HL-60 (cell line): ENCODE measurements at regions not wholly inside any gene's neighbourhood (a gene's known extent, or its start where the extent isn't known, plus 50 kb on each side); places are given as distances from the start of the nearest gene placed in this dataset.
"Not testable (repeated sequence)": the region's sequence is repeated elsewhere in the genome, so short reads cannot be mapped to it uniquely, and the experiment has no call there.

Experiments
- DNase-seq, 2 experiments: peaks; one replicate each; pipeline ENCODE4 v3.0.0-alpha.2; 2010 to 2020; ENCODE audit warnings: low read depth in 1 of 2, low spot score in 1 of 2
- H3K27ac ChIP-seq: fragments of 250-450 bp; sonication (Bioruptor Pico); replicated peaks from 2 replicates; pipeline ENCODE4 v1.5.1; 2020; ENCODE audit warnings: mild to moderate bottlenecking, moderate library complexity
- H3K27me3 ChIP-seq: fragments of 250-450 bp; sonication (Bioruptor Pico); 2 replicates; pipeline ENCODE4 v1.5.1; 2021; ENCODE audit warnings: mild to moderate bottlenecking, moderate library complexity; ENCODE audit not compliant: insufficient read depth, poor library complexity, severe bottlenecking
- H3K4me3 ChIP-seq: replicated peaks from 2 replicates; pipeline ENCODE4 v1.5.1; 2011; ENCODE audit warnings: mild to moderate bottlenecking, control low read depth, low read length; ENCODE audit not compliant: insufficient read depth
- GABPA ChIP-seq: IDR thresholded peaks from 2 replicates; pipeline ENCODE4 v1.6.1; 2012; ENCODE audit warnings: low read depth
- POLR2AphosphoS5 ChIP-seq: IDR thresholded peaks from 2 replicates; pipeline ENCODE4 v1.6.1; 2012; ENCODE audit warnings: low read depth
- SPI1 ChIP-seq: IDR thresholded peaks from 2 replicates; pipeline ENCODE4 v1.6.1; 2012; ENCODE audit warnings: low read depth, mild to moderate bottlenecking, borderline replicate concordance
- TF ChIP-seq, protein P1 (sequence below): IDR thresholded peaks from one replicate; pipeline ENCODE4 v1.5.1; 2011; ENCODE audit warnings: low read length, control low read depth, inconsistent platforms; ENCODE audit not compliant: insufficient read depth
- TF ChIP-seq, protein P2 (sequence below): IDR thresholded peaks from 2 replicates; pipeline ENCODE4 v1.6.1; 2012; ENCODE audit warnings: low read depth; ENCODE audit not compliant: insufficient replicate concordance

DNA sequence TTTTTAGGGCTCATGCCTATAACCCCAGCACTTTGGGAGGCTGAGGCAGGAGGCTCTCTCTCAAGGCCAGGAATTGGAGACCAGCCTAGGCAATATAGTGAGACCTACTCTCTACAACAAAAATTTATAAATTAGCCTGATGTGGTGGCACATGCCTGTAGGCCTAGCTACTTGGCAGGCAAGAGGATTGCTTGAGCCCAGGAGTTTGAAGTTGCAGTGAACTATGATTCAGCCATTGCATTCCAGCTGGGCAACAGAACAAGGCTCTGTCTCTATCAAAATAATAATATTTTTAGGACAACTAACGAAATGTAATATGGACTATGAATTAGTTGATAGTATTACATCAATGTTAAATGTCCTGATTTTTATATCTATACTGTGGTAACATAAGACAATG, 68.8 kb upstream of the ARID1A start:
- H3K4me3 ChIP-seq, result no peak overlapping the region
- no peaks in the 10 kb centered on the region for H3K27me3 ChIP-seq
- no peak for TF ChIP-seq SPI1
- TF ChIP-seq, protein P1, sequence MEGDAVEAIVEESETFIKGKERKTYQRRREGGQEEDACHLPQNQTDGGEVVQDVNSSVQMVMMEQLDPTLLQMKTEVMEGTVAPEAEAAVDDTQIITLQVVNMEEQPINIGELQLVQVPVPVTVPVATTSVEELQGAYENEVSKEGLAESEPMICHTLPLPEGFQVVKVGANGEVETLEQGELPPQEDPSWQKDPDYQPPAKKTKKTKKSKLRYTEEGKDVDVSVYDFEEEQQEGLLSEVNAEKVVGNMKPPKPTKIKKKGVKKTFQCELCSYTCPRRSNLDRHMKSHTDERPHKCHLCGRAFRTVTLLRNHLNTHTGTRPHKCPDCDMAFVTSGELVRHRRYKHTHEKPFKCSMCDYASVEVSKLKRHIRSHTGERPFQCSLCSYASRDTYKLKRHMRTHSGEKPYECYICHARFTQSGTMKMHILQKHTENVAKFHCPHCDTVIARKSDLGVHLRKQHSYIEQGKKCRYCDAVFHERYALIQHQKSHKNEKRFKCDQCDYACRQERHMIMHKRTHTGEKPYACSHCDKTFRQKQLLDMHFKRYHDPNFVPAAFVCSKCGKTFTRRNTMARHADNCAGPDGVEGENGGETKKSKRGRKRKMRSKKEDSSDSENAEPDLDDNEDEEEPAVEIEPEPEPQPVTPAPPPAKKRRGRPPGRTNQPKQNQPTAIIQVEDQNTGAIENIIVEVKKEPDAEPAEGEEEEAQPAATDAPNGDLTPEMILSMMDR, result no peak
- TF ChIP-seq, protein P2, sequence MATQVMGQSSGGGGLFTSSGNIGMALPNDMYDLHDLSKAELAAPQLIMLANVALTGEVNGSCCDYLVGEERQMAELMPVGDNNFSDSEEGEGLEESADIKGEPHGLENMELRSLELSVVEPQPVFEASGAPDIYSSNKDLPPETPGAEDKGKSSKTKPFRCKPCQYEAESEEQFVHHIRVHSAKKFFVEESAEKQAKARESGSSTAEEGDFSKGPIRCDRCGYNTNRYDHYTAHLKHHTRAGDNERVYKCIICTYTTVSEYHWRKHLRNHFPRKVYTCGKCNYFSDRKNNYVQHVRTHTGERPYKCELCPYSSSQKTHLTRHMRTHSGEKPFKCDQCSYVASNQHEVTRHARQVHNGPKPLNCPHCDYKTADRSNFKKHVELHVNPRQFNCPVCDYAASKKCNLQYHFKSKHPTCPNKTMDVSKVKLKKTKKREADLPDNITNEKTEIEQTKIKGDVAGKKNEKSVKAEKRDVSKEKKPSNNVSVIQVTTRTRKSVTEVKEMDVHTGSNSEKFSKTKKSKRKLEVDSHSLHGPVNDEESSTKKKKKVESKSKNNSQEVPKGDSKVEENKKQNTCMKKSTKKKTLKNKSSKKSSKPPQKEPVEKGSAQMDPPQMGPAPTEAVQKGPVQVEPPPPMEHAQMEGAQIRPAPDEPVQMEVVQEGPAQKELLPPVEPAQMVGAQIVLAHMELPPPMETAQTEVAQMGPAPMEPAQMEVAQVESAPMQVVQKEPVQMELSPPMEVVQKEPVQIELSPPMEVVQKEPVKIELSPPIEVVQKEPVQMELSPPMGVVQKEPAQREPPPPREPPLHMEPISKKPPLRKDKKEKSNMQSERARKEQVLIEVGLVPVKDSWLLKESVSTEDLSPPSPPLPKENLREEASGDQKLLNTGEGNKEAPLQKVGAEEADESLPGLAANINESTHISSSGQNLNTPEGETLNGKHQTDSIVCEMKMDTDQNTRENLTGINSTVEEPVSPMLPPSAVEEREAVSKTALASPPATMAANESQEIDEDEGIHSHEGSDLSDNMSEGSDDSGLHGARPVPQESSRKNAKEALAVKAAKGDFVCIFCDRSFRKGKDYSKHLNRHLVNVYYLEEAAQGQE, result no peak
- no peak for DNase-seq
- peak overlapping the region; percentile 91 for H3K27ac ChIP-seq

DNA sequence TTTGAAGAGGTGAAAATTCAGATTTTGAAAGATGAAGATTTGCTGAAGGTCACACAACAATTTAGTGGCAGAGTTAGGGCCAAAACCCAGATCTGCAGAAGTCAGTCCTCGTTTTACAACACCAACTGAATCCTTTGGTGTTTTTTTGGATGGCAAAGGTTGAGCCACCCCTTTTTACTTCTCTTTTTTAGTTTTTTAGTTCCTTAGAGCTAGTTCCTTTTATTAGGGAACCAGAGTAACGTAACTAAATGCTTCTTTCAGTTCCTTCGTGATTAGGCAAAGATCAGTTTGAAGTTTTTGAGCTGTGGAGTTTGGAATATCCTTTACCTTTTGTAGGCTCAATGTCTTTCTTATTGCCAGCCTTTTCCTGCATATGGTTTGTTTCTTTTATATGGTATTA, 67.9 kb upstream of the ARID1A start:
- Histone ChIP-seq H3K27me3 (no peaks in the 10 kb centered on the region), H3K27ac (peak overlapping the region; percentile 91), H3K4me3 (no peak overlapping the region)
- peak; percentile 70 to 81 for DNase-seq
- TF ChIP-seq, protein P2, result no peak
- TF ChIP-seq SPI1 (peak; percentile 76; the same call in 1 of the 2 replicates), GABPA (no peak)

DNA sequence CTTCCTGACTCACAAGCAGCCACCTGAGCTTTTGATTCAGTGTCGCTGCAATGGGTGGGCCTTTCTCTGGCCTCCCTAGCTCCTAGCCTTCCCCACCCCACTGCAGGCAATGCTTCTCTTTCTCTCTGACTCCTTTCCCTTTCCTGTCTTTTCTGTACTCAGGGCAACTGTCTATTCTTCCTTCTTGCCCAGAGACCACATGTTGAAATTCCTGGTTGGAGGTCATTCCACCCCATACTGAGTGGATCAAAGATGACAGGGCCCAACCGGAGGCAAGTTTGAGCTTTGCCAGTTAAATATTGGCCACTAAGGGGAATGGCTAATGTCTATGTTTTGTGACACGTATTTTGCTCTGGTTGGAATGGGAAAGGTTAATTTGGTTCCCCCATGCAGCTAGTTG, 65.2 kb upstream of the ARID1A start:
- no peak for DNase-seq
- Histone ChIP-seq H3K27ac (no peak overlapping the region; the same call in 1 of the 2 replicates), H3K27me3 (no peaks in the 10 kb centered on the region), H3K4me3 (no peak overlapping the region)
- TF ChIP-seq, protein P1, result no peak
- no peak for TF ChIP-seq POLR2AphosphoS5
- TF ChIP-seq GABPA, result no peak
- TF ChIP-seq SPI1, result no peak
- TF ChIP-seq, protein P2, result no peak

DNA sequence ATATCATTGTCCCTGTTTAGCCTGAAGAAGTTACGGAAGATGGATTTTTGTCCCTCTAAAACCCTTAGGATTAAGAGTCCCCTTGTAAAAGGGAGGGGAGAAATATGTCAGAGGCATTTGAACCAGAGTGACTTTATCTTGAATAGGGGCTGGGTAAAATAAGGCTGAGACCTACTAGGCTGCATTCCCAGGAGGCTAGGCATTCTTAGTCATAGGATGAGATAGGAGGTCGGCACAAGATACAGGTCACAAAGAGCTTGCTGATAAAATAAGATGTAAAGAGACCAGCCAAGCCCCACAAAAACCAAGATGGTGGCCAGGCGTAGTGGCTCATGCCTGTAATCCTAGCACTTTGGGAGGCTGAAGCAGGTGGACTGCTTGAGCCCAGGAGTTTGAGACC, 60.0 kb upstream of the ARID1A start:
- not testable (repeated sequence) for H3K4me3 ChIP-seq, H3K27ac ChIP-seq, H3K27me3 ChIP-seq, DNase-seq
